ENCODE measurements at regions not wholly inside any gene's neighbourhood (a gene's known extent, or its start where the extent isn't known, plus 50 kb on each side); places are given as distances from the start of the nearest gene placed in this dataset.

GRCh38 chr6:156599366-156599765, 177.8 kb upstream of the ARID1B start:
- no peak for TF ChIP-seq POLR2AphosphoS5 (IDR thresholded peaks at IDR 0.05; ENCODE audit: low read depth)
- TF ChIP-seq GABPA (IDR thresholded peaks at IDR 0.05; ENCODE audit: low read depth): no peak
- Histone ChIP-seq H3K27me3 (ENCODE audit: insufficient read depth, poor library complexity, severe bottlenecking) (no peaks in the 10 kb centered on the region), H3K27ac (replicated peaks) (no peak overlapping the region), H3K4me3 (replicated peaks; ENCODE audit: insufficient read depth, low read length) (no peak overlapping the region)
- DNase-seq (ENCODE audit: low read depth in 1 of 2, low spot score in 1 of 2): no peak

GRCh38 chr6:156598855-156599180, 178.4 kb upstream of the ARID1B start:
- no peaks in the 10 kb centered on the region for H3K27me3 ChIP-seq (ENCODE audit: insufficient read depth, poor library complexity, severe bottlenecking)
- TF ChIP-seq REST (IDR thresholded peaks at IDR 0.05; ENCODE audit: insufficient replicate concordance, low read depth) (no peak), POLR2AphosphoS5 (IDR thresholded peaks at IDR 0.05; ENCODE audit: low read depth) (no peak), CTCF (IDR thresholded peaks at IDR 0.05; ENCODE audit: insufficient read depth, low read length) (no peak), SPI1 (IDR thresholded peaks at IDR 0.05; ENCODE audit: borderline replicate concordance, low read depth) (no peak), GABPA (IDR thresholded peaks at IDR 0.05; ENCODE audit: low read depth) (no peak)
- no peak for DNase-seq (ENCODE audit: low read depth in 1 of 2, low spot score in 1 of 2)
- H3K27ac ChIP-seq (replicated peaks): no peak overlapping the region
- no peak overlapping the region for H3K4me3 ChIP-seq (replicated peaks; ENCODE audit: insufficient read depth, low read length)

GRCh38 chr6:156598071-156598854, 178.9 kb upstream of the ARID1B start:
- Histone ChIP-seq H3K27ac (replicated peaks) (no peak overlapping the region), H3K4me3 (replicated peaks; ENCODE audit: insufficient read depth, low read length) (no peak overlapping the region), H3K27me3 (ENCODE audit: insufficient read depth, poor library complexity, severe bottlenecking) (no peaks in the 10 kb centered on the region)
- DNase-seq (ENCODE audit: low read depth in 1 of 2, low spot score in 1 of 2): no peak
- TF ChIP-seq REST (IDR thresholded peaks at IDR 0.05; ENCODE audit: insufficient replicate concordance, low read depth) (no peak), CTCF (IDR thresholded peaks at IDR 0.05; ENCODE audit: insufficient read depth, low read length) (no peak), SPI1 (IDR thresholded peaks at IDR 0.05; ENCODE audit: borderline replicate concordance, low read depth) (no peak), GABPA (IDR thresholded peaks at IDR 0.05; ENCODE audit: low read depth) (no peak), POLR2AphosphoS5 (IDR thresholded peaks at IDR 0.05; ENCODE audit: low read depth) (no peak)

- H3K4me3 ChIP-seq (replicated peaks; ENCODE audit: insufficient read depth, low read length): no peak overlapping the region
- no peak overlapping the region for H3K27ac ChIP-seq (replicated peaks)
- TF ChIP-seq REST (IDR thresholded peaks at IDR 0.05; ENCODE audit: insufficient replicate concordance, low read depth) (no peak), CTCF (IDR thresholded peaks at IDR 0.05; ENCODE audit: insufficient read depth, low read length) (no peak), SPI1 (IDR thresholded peaks at IDR 0.05; ENCODE audit: borderline replicate concordance, low read depth) (no peak), GABPA (IDR thresholded peaks at IDR 0.05; ENCODE audit: low read depth) (no peak), POLR2AphosphoS5 (IDR thresholded peaks at IDR 0.05; ENCODE audit: low read depth) (no peak)
- no peaks in the 10 kb centered on the region for H3K27me3 ChIP-seq (ENCODE audit: insufficient read depth, poor library complexity, severe bottlenecking)
- DNase-seq (ENCODE audit: low read depth in 1 of 2, low spot score in 1 of 2): no peak
Observed at GRCh38 chr6:156597095-156597494, 180.1 kb upstream of the ARID1B start.
